ENCODE measurements at regions not wholly inside any gene's neighbourhood (a gene's known extent, or its start where the extent isn't known, plus 50 kb on each side); places are given as distances from the start of the nearest gene placed in this dataset.

- TF ChIP-seq ARNTL (CRISPR knock-in tag; IDR thresholded peaks at IDR 0.05; ENCODE audit: borderline replicate concordance, low read depth): no peak
- TF ChIP-seq TCF4 (CRISPR knock-in tag; IDR thresholded peaks at IDR 0.05; ENCODE audit: borderline replicate concordance): no peak
- no peak for TF ChIP-seq CREB5 (CRISPR knock-in tag; IDR thresholded peaks at IDR 0.05; ENCODE audit: low read depth)
- no peak for TF ChIP-seq GLIS3 (CRISPR knock-in tag; IDR thresholded peaks at IDR 0.05)
These were observed 77.7 kb downstream of the TRIM43 start for GRCh38 chr2:95669441-95669991.
